Fibroblast of pulmonary artery (primary cell): ENCODE measurements at regions not wholly inside any gene's neighbourhood (a gene's known extent, or its start where the extent isn't known, plus 50 kb on each side); places are given as distances from the start of the nearest gene placed in this dataset.
"Not testable (repeated sequence)": the region's sequence is repeated elsewhere in the genome, so short reads cannot be mapped to it uniquely, and the experiment has no call there.

Source experiments
- DNase-seq: peaks from one replicate; pipeline ENCODE4 v3.0.0-alpha.2; 2010; ENCODE audit warnings: low read depth
- H3K4me3 ChIP-seq: replicated peaks from 2 replicates; pipeline ENCODE4 v1.5.1; 2011; ENCODE audit warnings: low read depth, mild to moderate bottlenecking, control low read depth, low read length, moderate library complexity
- CTCF ChIP-seq: IDR thresholded peaks from 2 replicates; pipeline ENCODE4 v1.5.1; 2011; ENCODE audit warnings: mild to moderate bottlenecking, control low read depth, low read length, inconsistent platforms; ENCODE audit errors: missing control alignments

DNA sequence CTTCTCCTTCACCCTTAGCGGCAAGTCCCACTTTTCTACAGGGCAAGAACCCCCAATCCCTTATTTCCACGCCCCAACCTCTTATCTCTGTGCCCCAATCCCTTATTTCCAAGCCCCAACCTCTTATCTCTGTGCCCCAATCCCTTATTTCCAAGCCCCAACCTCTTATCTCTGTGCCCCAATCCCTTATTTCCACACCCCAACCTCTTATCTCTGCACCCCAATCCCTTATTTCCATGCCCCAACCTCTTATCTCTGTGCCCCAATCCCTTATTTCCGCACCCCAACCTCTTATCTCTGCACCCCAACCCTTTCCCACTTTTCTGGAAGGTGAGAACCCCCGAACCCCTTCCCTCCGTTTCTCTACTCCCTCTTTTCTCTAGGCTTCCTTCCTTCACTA, 116.1 kb upstream of the GJE1 start:
- DNase-seq, H3K4me3 ChIP-seq: not testable (repeated sequence)

DNA sequence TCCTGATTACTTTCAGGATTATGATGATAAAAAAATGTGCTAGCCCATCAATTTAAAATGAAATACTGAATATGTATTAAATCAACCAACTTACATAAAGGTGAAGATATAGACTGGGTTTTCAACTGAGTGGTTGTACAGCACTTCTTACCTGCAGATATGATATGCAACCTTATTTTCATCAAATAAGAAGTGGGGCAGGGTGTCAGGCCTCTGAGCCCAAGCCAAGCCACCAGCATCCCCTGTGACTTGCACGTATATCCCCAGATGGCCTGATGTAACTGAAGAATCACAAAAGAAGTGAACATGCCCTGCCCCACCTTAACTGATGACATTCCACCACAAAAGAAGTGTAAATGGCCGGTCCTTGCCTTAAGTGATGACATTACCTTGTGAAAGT, 117.3 kb upstream of the GJE1 start:
- not testable (repeated sequence) for H3K4me3 ChIP-seq, DNase-seq

- TF ChIP-seq CTCF, result no peak
- no peak for DNase-seq
- H3K4me3 ChIP-seq, result no peak overlapping the region
These were observed 117.7 kb upstream of the GJE1 start for GRCh38 chr6:142015011-142015410.

GRCh38 chr6:142014515-142014914, 118.2 kb upstream of the GJE1 start:
- DNase-seq, result peak; percentile 82
- no peak for TF ChIP-seq CTCF
- no peak overlapping the region for H3K4me3 ChIP-seq

DNA sequence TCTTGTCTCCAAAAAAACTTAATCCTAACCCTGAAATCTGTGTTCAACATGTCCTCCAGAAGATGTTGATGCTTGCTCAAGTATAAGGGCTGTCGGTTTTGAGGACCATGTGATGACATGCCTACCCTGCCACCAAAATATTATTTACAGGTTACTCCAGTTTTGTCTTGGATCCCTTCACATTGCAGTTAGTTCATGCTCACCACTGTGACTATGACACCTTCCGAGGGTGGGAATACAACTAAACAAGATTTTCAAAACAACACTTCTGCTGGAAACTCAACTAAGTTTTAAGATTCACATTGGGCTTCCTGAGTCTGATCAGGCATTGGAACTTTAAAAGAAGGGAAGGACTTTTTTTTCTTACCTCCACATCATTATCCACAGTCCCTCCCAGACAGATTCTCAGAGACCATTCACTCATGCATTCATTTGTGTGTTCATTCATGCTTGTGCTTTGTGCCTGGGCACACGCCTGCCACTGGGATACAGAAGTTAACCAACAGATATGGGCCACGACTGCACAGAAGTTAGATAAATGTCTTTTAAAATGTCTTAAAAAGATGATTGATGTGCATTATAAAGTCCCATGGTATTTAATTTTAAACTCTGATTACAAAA, 118.7 kb upstream of the GJE1 start:
- TF ChIP-seq CTCF, result no peak
- DNase-seq, result no peak

GRCh38 chr6:142013287-142013686, 119.4 kb upstream of the GJE1 start:
- no peak overlapping the region for H3K4me3 ChIP-seq
- DNase-seq, result peak; percentile 89
- TF ChIP-seq CTCF, result no peak

More for the DNA sequence above, 118.7 kb upstream of the GJE1 start:
- H3K4me3 ChIP-seq, result no peak overlapping the region

DNA sequence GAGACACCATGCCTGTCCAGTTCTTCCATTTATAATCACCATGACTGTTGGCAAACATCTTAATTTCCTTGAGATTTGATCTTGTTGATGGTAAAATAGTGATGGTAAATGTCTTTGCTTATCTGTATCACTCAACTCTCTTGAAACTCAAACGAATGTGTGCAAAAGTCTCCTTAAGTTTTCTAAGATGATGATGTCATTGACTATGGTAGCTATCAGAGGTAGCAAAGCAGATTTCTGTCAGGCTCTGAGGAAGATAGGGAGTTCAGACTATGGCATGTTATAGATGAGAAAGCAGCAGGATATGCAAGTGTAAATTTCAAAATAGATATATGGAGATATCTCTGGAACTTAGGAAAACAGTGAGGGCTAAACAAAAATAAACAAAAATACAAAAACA, 121.0 kb upstream of the GJE1 start:
- H3K4me3 ChIP-seq, result no peak overlapping the region
- DNase-seq, result no peak
- TF ChIP-seq CTCF, result no peak

DNA sequence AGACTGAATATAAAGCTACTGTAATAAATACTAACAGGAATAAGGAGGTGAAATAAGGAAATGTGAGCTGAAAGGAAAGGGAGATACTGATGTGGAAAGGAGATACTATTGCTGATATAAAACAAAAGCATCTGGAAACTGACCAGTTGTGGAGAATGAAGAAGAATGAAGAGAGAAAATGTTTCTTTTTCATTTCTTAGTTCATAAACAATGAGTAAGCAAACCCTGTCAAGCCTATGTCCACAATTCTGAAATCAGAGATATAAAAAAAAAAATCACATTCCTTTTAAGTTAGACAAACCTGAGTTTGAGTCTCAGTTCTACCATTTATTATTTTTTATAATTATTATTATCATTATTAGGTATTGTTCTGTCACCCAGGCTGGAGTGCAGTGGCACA, 121.6 kb upstream of the GJE1 start:
- H3K4me3 ChIP-seq, result no peak overlapping the region
- TF ChIP-seq CTCF, result no peak
- DNase-seq, result peak; percentile 44
